PC-9 (cell line): ENCODE measurements at regions not wholly inside any gene's neighbourhood (a gene's known extent, or its start where the extent isn't known, plus 50 kb on each side); places are given as distances from the start of the nearest gene placed in this dataset.

Source experiments
- BruUV-seq: library from RNA; stranded (reverse); fragments of 400-500 nt; replicated peaks from 2 replicates; lab custom pipeline; 2021; lab: Mats Ljungman, UMichigan
- CTCF ChIA-PET: fragments of 300-600 bp; sonication (Branson Sonifier 250); formaldehyde crosslinking; loops from one replicate; lab custom pipeline; 2022; ENCODE audit warnings: antibody characterized with exemption; lab: Charles Lee
- POLR2A ChIA-PET: fragments of 300-600 bp; sonication (Branson Sonifier 250); formaldehyde crosslinking; loops from one replicate; lab custom pipeline; 2022; ENCODE audit warnings: antibody characterized with exemption; ENCODE audit not compliant: unreplicated experiment; lab: Charles Lee
- DNase-seq, 2 experiments: peaks; one replicate each; pipeline versions ENCODE4 v3.0.0 to v3.0.0-alpha.2; 2015 to 2022; ENCODE audit warnings: mixed read lengths in 1 of 2
- H2AFZ ChIP-seq: fragments of 200-600 bp; sonication (generic); 2 replicates; pipeline ENCODE4 v1.8.1; 2017; ENCODE audit warnings: antibody characterized with exemption
- H3F3A ChIP-seq: fragments of 200-600 bp; sonication (generic); 2 replicates; pipeline ENCODE4 v1.8.1; 2017; ENCODE audit warnings: antibody characterized with exemption, mild to moderate bottlenecking, low read depth; ENCODE audit not compliant: insufficient read depth
- H3K27ac ChIP-seq: fragments of 200-600 bp; sonication (generic); 2 replicates; pipeline ENCODE4 v1.6.1; 2016; ENCODE audit warnings: mixed run types
- H3K27me3 ChIP-seq: fragments of 200-600 bp; sonication (generic); 2 replicates; pipeline ENCODE4 v1.6.1; 2016; ENCODE audit warnings: low read depth, mixed run types; ENCODE audit not compliant: insufficient read depth
- H3K36me3 ChIP-seq: fragments of 200-600 bp; sonication (generic); 2 replicates; pipeline ENCODE4 v1.6.1; 2016; ENCODE audit warnings: low read depth, mixed run types
- H3K4me1 ChIP-seq: fragments of 200-600 bp; sonication (generic); replicated peaks from 2 replicates; pipeline ENCODE4 v1.6.1; 2016; ENCODE audit warnings: mixed run types; ENCODE audit not compliant: insufficient read depth
- H3K4me2 ChIP-seq: fragments of 200-600 bp; sonication (generic); 2 replicates; pipeline ENCODE4 v1.6.1; 2017; ENCODE audit warnings: mixed run types
- H3K4me3 ChIP-seq: fragments of 200-600 bp; sonication (generic); 2 replicates; pipeline ENCODE4 v1.6.1; 2016; ENCODE audit warnings: mixed run types
- H3K79me2 ChIP-seq: fragments of 200-600 bp; sonication (generic); 2 replicates; pipeline ENCODE4 v1.6.1; 2017; ENCODE audit warnings: low read depth, mixed run types
- H3K9me2 ChIP-seq: fragments of 200-600 bp; sonication (generic); 2 replicates; pipeline ENCODE4 v1.8.1; 2017; ENCODE audit warnings: mild to moderate bottlenecking; ENCODE audit not compliant: insufficient read depth
- H3K9me3 ChIP-seq: fragments of 200-600 bp; sonication (generic); 2 replicates; pipeline ENCODE4 v1.8.1; 2016; ENCODE audit warnings: low read depth; ENCODE audit not compliant: insufficient read depth
- H4K20me1 ChIP-seq: fragments of 200-600 bp; sonication (generic); 2 replicates; pipeline ENCODE4 v1.8.1; 2017; ENCODE audit not compliant: insufficient read depth
- EZH2 ChIP-seq: fragments of 200-600 bp; sonication (generic); IDR thresholded peaks from 2 replicates; pipeline ENCODE4 v1.8.0; 2017; ENCODE audit warnings: antibody characterized with exemption, low read depth
- intact Hi-C: fragments of 100-400 bp; cut with micrococcal nuclease; formaldehyde crosslinking; loops from one replicate; pipeline ENCODE4 v1.10.0; 2022; ENCODE audit not compliant: unreplicated experiment
- TF ChIP-seq, protein P1 (sequence below): fragments of 200-600 bp; sonication (generic); conservative IDR thresholded peaks from 2 replicates; pipeline ENCODE4 v1.6.1; 2017; ENCODE audit warnings: mixed run types, antibody characterized with exemption, mild to moderate bottlenecking, moderate library complexity

- intact Hi-C loops: no loop called here
- H3K4me3 ChIP-seq: no peak overlapping the region
- no peaks in the 10 kb centered on the region for H3K27me3 ChIP-seq
- H3K9me3 ChIP-seq: no peaks in the 10 kb centered on the region
- no peaks in the 10 kb centered on the region for H3K79me2 ChIP-seq
- no peaks in the 10 kb centered on the region for H3K4me1 ChIP-seq
- no peak overlapping the region for H3K4me2 ChIP-seq
- BruUV-seq: no TSS peak
- no peak overlapping the region for H2AFZ ChIP-seq
- H3K9me2 ChIP-seq: no peaks in the 10 kb centered on the region
- no peaks in the 10 kb centered on the region for H4K20me1 ChIP-seq
- H3K27ac ChIP-seq: no peak overlapping the region
- ChIA-PET CTCF (no interaction called here), POLR2A (no interaction called here)
- H3K36me3 ChIP-seq: no peaks in the 10 kb centered on the region
- DNase-seq: no peak
- H3F3A ChIP-seq: no peaks in the 10 kb centered on the region
- TF ChIP-seq EZH2: no peak
- TF ChIP-seq, protein P1, sequence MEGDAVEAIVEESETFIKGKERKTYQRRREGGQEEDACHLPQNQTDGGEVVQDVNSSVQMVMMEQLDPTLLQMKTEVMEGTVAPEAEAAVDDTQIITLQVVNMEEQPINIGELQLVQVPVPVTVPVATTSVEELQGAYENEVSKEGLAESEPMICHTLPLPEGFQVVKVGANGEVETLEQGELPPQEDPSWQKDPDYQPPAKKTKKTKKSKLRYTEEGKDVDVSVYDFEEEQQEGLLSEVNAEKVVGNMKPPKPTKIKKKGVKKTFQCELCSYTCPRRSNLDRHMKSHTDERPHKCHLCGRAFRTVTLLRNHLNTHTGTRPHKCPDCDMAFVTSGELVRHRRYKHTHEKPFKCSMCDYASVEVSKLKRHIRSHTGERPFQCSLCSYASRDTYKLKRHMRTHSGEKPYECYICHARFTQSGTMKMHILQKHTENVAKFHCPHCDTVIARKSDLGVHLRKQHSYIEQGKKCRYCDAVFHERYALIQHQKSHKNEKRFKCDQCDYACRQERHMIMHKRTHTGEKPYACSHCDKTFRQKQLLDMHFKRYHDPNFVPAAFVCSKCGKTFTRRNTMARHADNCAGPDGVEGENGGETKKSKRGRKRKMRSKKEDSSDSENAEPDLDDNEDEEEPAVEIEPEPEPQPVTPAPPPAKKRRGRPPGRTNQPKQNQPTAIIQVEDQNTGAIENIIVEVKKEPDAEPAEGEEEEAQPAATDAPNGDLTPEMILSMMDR: no peak
Measured at GRCh38 chr20:29740601-29740950, 1516.9 kb upstream of the DEFB115 start.

DNA sequence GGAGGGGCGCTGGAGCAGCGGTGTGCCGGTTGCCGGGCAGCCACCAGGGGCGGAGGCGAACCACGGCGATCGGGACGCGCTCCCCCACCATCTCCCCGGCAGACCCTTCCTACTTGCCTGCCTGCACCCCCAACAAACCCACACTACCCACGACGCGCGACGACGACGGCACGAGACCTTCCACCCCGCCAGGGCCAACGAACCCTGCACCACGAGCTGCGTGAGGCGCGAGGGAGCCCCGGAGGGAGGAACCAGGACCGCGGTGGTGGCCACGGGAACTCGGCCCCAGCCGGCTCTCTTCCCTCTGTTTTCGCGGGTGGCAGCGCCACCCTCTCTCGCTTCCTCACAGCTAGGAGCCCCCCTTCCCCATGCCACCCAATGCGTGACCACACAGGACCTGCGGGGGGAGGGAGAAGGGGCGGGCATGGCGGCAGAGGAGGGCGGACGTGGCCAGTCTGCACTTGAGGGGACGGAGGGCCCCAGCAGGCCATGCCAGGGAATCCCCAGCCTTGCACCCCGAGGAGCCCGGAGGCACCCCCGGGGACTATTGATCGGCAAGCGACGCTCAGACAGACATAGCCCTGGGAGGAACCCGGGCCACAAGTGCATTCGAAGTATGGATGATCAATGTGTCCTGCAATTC is 1516.4 kb upstream of the DEFB115 start:
- Histone ChIP-seq H3K4me2 (no peak overlapping the region), H3K9me2 (no peaks in the 10 kb centered on the region), H3K4me3 (no peak overlapping the region), H2AFZ (no peak overlapping the region), H3F3A (no peaks in the 10 kb centered on the region), H3K36me3 (no peaks in the 10 kb centered on the region), H4K20me1 (no peaks in the 10 kb centered on the region), H3K4me1 (no peaks in the 10 kb centered on the region), H3K79me2 (no peaks in the 10 kb centered on the region), H3K27ac (no peak overlapping the region), H3K9me3 (no peaks in the 10 kb centered on the region), H3K27me3 (no peaks in the 10 kb centered on the region)
- intact Hi-C loops: no loop called here
- ChIA-PET CTCF (no interaction called here), POLR2A (no interaction called here)
- no peak for DNase-seq
- TF ChIP-seq, protein P1: no peak
- TF ChIP-seq EZH2: no peak
- BruUV-seq: no TSS peak

DNA sequence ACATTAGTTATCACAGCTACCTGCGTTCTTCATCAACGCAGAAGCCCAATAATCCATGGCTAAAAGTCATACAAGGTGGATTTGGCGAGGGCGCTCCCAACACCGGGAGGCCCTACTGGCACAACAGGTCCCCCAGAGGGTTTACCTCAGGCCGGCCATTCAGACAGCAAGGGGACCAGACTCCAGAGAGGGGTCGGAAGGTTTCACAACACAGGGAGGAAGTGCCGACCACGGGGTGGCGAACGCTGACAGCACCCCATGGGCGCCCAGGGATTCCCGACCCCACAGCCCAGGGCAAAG is 1515.9 kb upstream of the DEFB115 start:
- no TSS peak for BruUV-seq
- Histone ChIP-seq H3K9me2 (no peaks in the 10 kb centered on the region), H3K9me3 (no peaks in the 10 kb centered on the region), H2AFZ (no peak overlapping the region), H3K79me2 (no peaks in the 10 kb centered on the region), H3K27me3 (no peaks in the 10 kb centered on the region), H3K27ac (no peak overlapping the region), H3K4me3 (no peak overlapping the region), H3K36me3 (no peaks in the 10 kb centered on the region), H3K4me2 (no peak overlapping the region), H3F3A (no peaks in the 10 kb centered on the region), H4K20me1 (no peaks in the 10 kb centered on the region), H3K4me1 (no peaks in the 10 kb centered on the region)
- ChIA-PET POLR2A (no interaction called here), CTCF (no interaction called here)
- no peak for TF ChIP-seq EZH2
- TF ChIP-seq, protein P1: no peak
- intact Hi-C loops: no loop called here
- DNase-seq: no peak
